GM19468 (cell line): ENCODE measurements at regions not wholly inside any gene's neighbourhood (a gene's known extent, or its start where the extent isn't known, plus 50 kb on each side); places are given as distances from the start of the nearest gene placed in this dataset.
A peak's percentile ranks its signal among the peaks of the same experiment; 100 is the strongest.

Experiments used
- ATAC-seq: cut with Tn5 transposase; IDR thresholded peaks from one replicate; pipeline ENCODE4 v1.9.1; 2021; ENCODE audit warnings: mild to moderate bottlenecking, moderate library complexity, moderate number of reproducible peaks; ENCODE audit not compliant: unreplicated experiment; ENCODE audit errors: extremely low read depth

- ATAC-seq: peak; percentile 87
These were observed 373.0 kb upstream of the RASGEF1B start for GRCh38 chr4:81844717-81845116.

- no peak for ATAC-seq
These were observed 367.8 kb upstream of the RASGEF1B start for GRCh38 chr4:81839347-81840042.

- no peak for ATAC-seq
These were observed 366.9 kb upstream of the RASGEF1B start for GRCh38 chr4:81838586-81838985.

- no peak for ATAC-seq
These were observed 365.0 kb upstream of the RASGEF1B start for GRCh38 chr4:81836716-81837115.

- ATAC-seq: no peak
These were observed 361.9 kb upstream of the RASGEF1B start for GRCh38 chr4:81833576-81833975.

GRCh38 chr4:81828991-81829390 lies 357.3 kb upstream of the RASGEF1B start:
- ATAC-seq: no peak

- ATAC-seq: peak; percentile 52
These were observed 356.0 kb upstream of the RASGEF1B start for GRCh38 chr4:81827577-81828202.

- ATAC-seq: no peak
These were observed 355.2 kb upstream of the RASGEF1B start for GRCh38 chr4:81826817-81827424.

- no peak for ATAC-seq
These were observed 354.6 kb upstream of the RASGEF1B start for GRCh38 chr4:81826335-81826734.

- ATAC-seq: no peak
These were observed 346.7 kb upstream of the RASGEF1B start for GRCh38 chr4:81818385-81818920.

GRCh38 chr4:81816031-81816761 lies 344.5 kb upstream of the RASGEF1B start:
- no peak for ATAC-seq

- no peak for ATAC-seq
These were observed 343.4 kb upstream of the RASGEF1B start for GRCh38 chr4:81814987-81815541.

GRCh38 chr4:81811562-81812293 lies 340.0 kb upstream of the RASGEF1B start:
- no peak for ATAC-seq

GRCh38 chr4:81808011-81808672 lies 336.4 kb upstream of the RASGEF1B start:
- ATAC-seq: no peak

- no peak for ATAC-seq
These were observed 335.7 kb upstream of the RASGEF1B start for GRCh38 chr4:81807386-81807785.

- ATAC-seq: no peak
These were observed 334.8 kb upstream of the RASGEF1B start for GRCh38 chr4:81806485-81806884.

- no peak for ATAC-seq
These were observed 333.1 kb upstream of the RASGEF1B start for GRCh38 chr4:81804849-81805248.

GRCh38 chr4:81802285-81802846 lies 330.7 kb upstream of the RASGEF1B start:
- ATAC-seq: no peak

GRCh38 chr4:81799371-81799770 lies 327.7 kb upstream of the RASGEF1B start:
- ATAC-seq: no peak
